Activated CD8-positive, alpha-beta memory T cell treated with anti-CD3 and anti-CD28 coated beads, Interleukin-2, amount 50 U/mL, for 1 hour (primary cell): ENCODE measurements at regions not wholly inside any gene's neighbourhood (a gene's known extent, or its start where the extent isn't known, plus 50 kb on each side); places are given as distances from the start of the nearest gene placed in this dataset.

Experiments
- DNase-seq: peaks from one replicate; pipeline ENCODE4 v3.0.0-alpha.2; 2020; ENCODE audit errors: extremely low read depth

DNA sequence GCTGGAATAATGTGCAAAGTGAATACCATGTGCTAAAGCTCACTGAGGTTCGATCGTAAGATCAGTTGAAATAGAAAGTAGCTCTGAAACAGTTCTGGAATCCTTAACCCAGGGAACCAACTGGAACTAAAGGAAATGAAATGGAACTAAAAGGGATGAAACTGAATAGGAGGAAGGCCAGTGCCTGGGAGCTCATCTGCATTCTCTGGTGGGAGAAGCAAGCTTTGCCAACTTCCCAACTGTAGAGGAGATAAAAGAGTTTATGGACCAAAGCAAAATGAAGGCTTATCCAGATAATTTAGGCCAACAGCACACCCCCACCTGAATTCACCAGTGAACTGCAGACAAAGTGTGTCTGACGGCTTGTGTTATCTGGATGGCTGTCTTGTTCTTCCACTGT is 188.6 kb upstream of the HABP2 start:
- DNase-seq, result no peak

DNA sequence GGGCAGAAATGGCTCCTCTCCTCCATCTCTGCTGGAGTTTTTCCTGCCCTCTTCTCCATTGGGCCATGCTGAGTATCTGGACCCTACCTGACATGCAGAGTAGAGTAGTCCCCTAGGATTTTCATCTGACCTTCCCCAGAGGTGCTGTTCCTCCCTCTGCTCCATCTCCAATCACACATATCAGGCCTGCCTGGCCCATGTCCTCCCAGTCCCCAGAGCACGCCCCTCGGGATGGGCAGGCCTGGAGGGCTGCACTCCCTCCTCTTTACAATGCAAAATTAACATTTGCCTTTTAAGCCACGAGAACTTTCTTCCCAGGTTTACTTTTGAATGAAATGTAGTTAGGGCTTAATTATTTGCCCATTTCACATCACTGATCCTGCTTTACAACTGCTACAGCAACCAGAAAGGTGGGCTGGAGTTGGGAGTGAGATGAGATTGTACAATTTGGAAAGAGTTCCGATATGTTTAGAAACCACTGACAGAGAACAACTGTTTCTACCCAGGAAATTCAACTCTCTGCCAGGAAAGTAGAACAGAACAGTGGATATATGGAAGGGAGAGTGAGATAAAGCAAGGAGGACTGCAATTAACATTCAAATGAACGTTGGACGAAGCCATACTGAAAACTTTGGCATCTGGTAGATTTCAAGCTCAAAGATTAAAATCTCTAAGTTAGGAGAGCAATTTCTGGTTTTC is 184.0 kb upstream of the HABP2 start:
- no peak for DNase-seq

DNA sequence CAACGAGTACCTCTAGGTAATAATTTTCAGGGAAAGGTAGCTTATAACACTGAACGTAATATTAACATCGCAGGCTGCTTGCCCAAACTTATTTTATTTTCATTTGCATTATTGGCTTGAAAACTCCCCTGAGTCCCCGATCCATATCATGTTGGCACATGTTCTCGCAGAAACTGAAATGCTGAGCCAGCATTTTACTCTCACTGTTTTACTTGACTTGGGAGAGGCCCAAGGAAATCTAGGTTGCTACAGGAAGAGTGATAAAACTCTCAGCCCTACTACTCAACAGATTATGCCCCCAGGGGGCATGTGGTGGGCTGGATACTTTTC is 183.5 kb upstream of the HABP2 start:
- DNase-seq, result no peak

DNA sequence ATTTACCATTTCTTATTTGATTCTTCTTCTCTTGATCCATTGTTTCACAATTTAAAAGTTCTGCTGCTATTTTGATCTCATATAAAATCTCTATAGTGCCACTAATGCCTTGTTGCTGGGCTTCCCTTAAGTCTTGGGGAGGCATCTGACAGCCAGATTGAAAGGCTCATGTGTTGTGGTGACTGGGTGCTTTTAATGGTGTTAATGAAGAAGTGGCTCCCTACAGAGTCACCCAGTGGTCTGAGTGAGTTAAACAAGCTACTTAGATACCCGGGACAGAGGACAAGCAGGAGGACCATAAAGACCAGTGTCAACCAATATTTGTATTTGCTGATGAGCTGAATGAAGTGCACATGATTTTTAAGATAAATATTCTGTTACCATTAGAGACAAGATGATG is 176.4 kb upstream of the HABP2 start:
- DNase-seq, result no peak

DNA sequence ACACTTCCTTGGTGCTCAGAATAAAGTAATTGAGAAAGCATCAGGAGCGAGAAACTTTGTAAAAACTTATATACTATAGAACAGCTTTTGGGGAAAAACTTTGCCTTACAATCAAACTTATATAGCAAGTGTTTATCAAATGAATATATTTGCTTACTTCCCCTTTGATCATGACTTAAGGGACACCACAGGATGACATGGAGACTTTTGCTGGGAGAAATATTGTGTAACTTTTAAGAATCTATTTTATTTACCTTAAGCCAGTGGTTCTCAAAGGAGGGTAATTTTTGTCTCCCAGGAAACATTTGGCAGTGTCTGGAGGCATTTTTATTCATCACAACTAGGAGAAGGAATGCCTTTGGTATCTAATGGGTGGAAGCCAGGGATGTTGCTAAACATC is 173.8 kb upstream of the HABP2 start:
- DNase-seq, result no peak

DNA sequence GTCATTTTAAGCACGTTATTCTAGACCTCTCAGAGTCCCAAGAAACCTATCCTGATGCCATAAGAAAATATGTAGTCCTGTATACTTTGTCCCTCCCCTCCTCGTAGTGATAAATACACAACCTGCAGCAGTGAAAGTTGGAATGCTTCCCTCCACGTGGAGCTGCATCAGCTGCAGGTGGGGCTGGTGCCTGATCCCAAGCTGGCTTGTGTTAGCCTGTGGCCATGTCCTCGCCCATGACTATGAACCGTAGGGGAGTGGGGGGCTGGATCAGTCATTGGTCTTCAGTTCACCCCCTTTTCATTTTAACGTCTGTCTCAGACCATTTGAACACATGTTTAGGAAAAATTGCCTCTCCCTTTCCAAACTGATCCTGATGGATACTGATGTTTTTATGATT is 171.4 kb upstream of the HABP2 start:
- DNase-seq, result no peak

DNA sequence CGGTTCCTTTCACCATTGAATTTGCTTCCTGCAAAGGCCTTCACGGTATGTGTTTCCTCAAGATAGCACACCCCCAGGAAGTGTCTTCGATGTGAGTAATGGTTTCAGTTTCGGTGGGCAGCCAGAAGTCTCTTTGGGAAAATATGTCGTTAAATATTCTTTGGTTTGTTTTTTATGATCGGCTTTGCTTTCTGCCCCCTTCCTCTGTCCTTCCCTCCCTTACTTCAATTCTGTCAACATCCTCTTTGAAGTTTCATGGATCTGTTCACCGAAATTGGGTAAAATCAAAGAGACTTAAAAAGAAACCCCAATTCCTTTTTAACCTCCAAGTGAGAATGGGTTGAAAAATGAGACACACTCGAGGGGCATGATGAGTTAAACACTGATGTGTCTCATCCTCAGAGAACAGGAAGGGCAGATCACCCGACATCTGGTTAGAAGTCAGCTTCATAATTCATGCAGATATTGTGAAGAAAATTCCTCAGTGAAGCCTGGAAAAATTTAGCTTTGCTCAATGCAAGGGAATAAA is 170.8 kb upstream of the HABP2 start:
- DNase-seq, result no peak

DNA sequence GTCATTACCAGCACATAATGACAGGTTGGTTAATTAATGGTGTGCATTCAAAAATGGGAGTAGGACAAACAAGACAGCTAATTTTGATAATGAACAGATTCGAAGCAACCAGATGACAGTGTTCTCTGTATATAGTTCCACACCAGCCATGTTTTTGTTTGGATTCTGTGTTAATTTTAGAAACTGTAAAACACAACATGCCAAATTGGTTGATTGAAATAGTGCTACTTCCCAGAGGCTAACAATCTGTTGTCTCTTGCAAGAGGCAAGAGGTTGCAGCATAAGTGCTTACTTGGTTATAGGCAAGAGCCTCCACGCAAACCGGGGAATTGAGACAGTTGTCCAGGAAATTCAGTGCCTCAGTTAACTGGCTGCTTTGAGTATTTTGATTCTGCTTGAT is 170.2 kb upstream of the HABP2 start:
- no peak for DNase-seq

DNA sequence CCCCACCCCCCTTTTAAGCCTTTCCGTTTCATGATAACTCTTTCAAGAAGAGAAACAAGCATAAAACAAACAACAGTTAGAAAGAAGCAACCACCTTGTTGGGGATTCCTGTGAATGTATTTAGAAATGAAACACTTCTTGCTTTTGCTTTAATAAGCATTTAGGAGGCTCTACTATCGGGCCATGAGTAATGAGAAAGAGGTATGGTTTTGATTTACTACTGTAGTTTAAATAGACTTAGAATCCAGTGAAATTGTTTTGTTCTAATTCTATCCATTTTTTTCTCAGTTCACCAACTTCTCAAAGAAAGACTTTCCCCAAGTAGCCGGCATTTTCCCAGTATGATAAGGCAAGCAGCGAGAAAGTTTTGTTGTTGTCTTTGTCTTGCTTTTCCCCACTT is 168.7 kb upstream of the HABP2 start:
- DNase-seq, result no peak

DNA sequence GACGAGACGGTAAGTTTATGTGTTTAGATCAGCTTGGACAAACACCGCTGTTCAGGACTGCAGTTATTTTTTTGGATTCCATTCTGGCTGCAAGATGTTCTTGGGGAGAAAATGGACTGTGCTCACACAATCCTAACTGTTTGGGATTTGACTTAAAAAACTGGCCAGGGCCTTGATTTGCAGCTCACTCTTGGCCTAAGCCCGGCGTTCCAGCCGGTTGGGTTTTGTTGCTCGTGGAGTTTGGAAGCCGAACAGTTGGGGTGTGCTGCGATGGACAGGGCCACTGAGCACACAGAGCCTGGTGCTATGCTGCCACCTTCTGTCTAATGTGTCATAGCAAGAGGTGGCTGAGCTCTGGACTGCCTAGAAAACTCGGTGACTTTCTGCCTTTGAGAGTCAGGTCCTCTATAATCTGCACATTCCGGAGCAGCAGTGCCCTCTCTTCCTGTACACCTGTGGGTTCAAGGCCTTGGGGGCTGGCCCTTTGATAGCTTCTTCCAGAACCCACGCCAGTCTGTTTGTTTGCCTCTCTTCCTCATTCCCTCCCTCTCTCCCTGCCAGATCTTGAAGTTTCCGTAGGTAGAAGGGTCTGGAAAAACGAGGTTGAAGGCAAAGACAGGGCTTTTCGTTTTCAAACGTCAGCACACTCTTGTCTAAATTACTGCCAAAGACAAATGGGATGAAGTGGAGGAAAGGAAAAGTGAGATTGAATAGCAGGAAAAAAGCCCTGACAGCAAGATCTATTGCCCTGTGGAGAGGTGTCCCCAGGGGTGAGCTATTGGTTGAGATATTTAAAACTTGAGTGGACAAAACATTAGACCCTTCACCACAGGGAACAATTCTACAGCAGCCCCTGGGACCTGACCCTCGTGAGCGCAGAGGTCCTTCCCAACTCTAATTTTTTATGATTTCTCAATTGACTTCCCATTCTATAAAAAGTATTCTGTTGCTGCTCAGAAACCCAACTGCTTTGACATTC is 167.5 kb upstream of the HABP2 start:
- peak; percentile 14 for DNase-seq

DNA sequence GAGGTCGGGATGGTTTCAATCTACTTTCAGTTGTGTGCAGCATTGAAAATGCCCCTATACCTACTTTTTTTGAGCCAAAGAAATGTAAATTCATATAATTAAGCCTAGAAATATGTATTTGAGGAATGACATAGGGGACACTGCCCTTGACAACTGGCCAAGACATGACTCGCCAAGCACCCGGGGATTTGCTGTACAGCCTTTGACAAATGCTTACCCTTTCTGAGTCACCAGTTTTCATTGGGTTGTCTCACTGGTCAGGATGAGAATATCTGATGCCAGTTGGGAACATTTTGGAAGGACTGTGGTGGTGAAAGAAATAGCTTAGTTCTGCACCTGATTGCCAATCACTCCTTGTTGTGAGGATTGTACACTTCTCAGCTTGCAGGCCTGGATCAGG is 166.8 kb upstream of the HABP2 start:
- no peak for DNase-seq

DNA sequence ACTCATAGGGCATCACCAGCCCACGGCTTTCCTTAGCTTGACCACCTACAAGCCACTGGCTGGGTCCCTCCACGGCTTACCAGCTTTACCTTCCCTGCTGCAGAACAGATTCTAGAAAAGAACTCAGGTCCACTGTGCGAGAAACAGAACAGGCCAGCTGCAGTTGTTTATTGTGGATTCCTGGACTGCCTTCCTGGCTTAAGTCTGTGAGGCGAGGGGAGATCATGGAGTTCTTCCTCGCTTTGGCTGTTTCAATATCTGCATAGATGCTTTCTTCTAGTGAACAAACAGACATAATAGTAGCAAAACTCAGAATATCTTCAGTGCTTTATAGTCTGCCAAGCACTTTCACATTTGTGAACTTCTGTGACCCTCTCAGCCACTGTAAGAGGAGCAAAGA is 162.9 kb upstream of the HABP2 start:
- no peak for DNase-seq

DNA sequence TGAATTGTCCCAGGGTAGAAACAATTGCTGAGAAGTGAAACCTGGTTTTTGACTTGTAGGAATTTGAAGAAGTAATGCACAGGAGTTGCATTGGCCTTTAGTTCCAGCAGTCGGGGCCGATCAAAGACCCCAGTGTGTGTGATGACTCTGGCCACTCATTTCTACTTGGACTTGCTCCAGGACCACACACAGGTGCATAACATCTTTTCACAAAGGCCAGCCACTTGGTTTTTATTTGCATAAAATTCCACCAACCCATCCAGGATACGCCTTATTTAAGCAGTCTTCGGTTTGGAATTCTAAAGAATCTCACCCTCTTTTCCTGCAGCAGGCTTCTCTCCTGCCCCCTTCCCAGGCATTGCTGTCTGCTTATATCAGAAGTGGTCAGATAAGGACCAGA is 162.0 kb upstream of the HABP2 start:
- no peak for DNase-seq

DNA sequence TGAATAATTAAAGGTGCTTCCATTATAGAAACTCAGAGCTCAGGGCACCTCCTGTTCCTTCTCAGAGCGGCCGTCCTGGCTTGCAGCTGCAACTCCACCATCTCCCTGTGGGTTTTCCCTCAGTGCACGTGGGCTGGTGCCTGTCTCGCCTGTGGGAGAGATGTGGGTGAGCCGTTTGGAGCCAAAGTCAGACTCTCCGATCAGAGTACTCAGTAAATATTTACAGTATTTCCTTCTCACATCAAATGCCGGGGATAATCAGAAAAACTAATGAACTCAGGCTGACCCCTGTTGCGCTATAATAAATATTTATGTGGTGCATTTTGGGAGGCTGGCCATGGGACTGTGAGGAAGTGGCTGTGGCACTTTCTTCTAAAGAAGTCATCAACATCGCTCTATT is 155.8 kb upstream of the HABP2 start:
- DNase-seq, result no peak

DNA sequence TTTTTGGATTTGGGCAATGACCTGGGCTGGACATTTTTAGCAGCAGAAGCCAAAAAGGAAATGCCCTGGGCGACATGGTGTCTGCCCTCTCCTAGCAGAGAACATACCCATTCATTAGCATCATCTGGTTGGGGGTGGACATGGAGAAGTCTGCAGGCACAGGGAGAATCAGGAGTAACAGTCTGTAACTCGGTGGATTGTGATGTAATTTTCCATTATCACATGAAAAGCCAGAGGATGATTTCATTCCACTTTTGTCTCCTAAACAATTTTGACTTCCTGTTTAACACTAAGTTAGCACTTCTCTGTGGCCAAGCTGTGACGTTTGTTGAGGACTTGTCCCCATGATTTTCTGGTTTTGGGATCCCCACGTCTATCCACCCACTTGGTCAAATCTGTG is 153.8 kb upstream of the HABP2 start:
- no peak for DNase-seq

DNA sequence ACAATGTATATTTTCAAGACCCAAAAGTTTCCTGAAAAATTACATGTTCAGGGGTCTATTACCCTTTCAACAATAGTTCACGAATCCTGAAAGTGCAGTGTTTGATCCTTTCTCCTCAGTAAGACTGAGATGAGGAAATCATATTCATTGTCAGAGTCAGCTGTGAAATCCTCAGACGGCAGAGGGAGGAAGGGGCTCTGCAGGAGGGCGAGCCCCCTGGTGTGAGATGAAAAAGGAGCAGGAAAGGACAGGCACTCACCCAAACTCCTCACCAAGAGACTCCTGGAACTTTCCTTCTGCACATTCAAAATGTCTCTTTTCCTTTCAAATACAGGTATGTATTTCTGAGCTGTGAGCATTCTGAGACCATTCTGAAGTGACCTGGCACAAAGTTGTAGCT is 150.3 kb upstream of the HABP2 start:
- DNase-seq, result no peak

DNA sequence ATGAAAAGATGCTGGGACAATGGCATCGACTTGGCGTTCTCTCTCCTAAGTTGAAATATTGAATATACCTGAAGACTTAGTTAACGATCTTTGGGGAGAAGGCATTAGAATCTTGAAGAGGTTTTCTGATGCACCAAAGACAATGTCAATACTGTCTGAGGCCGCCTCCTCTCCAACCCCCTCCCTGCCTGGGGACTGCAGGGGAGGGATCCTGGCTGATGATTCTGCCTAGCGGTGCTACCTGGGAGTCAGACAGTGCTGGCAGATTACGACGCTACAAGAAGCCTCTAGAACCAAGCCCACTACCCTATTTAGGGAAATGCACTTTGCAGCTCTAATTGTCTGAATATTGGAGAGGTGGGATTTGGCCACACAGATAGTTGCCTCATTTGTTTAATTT is 145.6 kb upstream of the HABP2 start:
- DNase-seq, result no peak

DNA sequence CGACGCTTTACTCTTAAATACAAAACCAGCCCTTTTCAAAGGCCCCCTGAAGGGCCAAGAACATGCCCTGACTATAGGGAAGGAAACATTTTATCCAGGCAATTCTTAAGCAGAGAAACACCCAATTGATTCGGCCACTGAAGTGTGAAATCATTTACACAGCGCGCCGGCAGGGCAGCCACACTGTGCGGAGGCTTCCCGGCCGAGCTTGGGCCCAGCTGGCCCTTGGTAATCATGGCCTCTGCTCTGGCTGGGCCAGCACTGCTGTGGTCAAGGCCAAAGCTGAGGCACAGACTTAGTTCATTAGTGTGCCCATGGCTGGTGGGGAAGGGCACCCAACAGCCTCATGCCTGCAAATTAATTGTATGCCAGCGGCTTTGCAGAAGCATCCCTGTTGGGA is 143.7 kb upstream of the HABP2 start:
- DNase-seq, result no peak

DNA sequence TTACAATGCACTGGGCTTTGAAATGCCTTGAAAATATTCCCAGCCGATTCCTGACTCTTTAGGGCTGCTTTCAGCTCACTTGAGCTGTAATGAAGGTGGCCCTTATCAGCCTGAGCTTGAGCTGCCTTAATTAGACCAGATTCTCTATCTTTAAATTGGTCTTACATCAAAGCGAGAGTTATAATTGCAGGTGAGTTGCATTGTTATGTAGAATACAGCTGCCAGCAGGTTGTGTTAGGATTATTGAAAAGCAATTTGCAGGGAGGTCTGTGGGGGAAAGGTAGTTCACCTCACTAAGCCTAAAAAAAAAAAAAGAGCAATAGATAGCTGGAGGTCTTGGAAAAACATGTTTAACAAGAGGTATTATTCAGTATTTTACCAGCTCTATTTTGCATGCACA is 142.2 kb upstream of the HABP2 start:
- no peak for DNase-seq

DNA sequence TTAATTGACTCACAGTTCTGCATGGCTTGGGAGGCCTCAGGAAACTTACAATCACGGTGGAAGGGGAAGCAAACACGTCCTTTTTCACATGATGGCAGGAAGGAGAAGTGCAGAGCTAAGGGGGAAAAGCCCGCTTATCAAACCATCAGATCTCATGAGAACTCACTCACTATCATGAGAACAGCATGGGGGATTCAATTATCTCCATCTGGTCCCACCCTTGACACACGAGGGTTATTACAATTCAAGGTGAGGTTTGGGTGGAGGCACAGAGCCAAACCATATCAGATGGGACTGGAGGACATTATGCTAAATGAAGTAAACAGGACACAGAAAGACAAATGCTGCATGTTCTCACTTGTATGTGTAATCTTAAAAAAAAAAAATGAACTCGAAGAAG is 141.4 kb upstream of the HABP2 start:
- DNase-seq, result no peak

DNA sequence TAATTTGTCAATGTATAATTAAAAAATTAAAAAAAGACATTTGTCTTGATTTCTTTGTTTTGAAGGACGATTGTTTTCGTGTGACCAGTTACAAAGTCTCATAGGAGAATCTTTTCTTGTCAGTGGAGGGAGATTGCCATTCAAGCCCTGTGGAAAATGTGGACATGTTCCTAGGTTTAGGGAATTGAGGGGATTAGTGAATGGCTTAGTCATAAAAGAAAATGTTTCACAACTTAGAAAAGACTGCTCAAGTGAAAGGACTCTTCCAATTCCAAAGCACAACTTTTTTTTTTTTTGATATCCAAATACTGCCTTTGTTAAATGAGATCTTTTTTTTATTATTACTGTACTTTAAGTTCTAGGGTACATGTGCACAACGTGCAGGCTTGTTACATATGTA is 140.7 kb upstream of the HABP2 start:
- no peak for DNase-seq

DNA sequence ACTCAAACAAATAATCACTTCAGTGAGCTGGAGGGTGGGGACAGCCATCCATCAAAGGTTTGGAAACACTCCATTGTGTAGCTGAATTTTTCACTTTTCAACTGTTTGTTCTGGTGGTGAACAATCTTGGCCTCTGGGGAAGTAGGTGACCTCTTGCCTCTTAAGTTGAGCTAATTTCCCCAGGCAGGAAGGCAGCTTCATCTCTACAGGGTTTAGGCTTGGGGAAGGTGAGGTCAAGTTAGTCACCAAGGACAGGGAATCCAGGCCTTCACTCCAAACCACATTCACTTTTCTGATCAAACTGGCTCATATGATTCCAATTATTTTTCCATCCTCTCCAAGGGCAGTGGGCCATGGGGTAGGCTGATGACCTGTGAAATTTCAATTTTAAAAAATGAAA is 138.3 kb upstream of the HABP2 start:
- DNase-seq, result no peak

DNA sequence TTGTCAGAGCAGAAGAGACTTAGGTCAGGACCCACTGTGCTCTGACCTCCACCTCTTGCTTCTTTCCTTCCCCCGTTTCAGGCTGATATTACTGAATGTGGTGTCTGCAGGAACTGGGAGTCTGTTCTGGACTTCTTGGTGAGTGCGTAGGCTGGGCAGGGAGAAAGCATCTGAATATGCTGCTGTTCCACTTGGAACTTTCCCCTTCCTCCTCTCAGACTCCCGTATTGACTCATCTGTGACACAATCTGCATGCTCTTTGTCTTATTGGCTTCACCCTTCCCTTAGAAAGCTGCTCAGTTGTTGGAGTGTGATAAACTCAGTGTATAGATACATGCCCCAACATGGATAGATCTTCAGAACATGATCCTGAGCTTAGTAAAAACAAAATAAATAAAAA is 137.6 kb upstream of the HABP2 start:
- DNase-seq, result no peak
